MCF 10A (cell line): ENCODE measurements at regions not wholly inside any gene's neighbourhood (a gene's known extent, or its start where the extent isn't known, plus 50 kb on each side); places are given as distances from the start of the nearest gene placed in this dataset.

Source experiments
- BruUV-seq: library from RNA; stranded (reverse); fragments of 400-500 nt; replicated peaks from 2 replicates; lab custom pipeline; 2021; lab: Mats Ljungman, UMichigan
- CTCF ChIA-PET: fragments of 300-600 bp; sonication (Branson Sonifier 250); formaldehyde crosslinking; extraction: SDS; loops from one replicate; lab custom pipeline; 2021; ENCODE audit warnings: antibody characterized with exemption, inconsistent platforms; lab: Yijun Ruan, JAX
- POLR2A ChIA-PET: fragments of 300-600, 350-650 bp; sonication (Branson Sonifier 250); formaldehyde crosslinking; extraction: SDS; loops from one replicate; lab custom pipeline; 2020; ENCODE audit warnings: antibody characterized with exemption, inconsistent platforms; lab: Yijun Ruan, JAX
- DNase-seq: peaks from one replicate; pipeline ENCODE4 v3.0.0-alpha.2; 2018; ENCODE audit not compliant: unreplicated experiment
- H3K27ac Mint-ChIP-seq: one replicate; pipeline ENCODE4 v1.8.0; 2022; ENCODE audit warnings: mild to moderate bottlenecking, low read depth, mixed read lengths; ENCODE audit not compliant: unreplicated experiment
- H3K27me3 Mint-ChIP-seq: one replicate; pipeline ENCODE4 v1.8.0; 2022; ENCODE audit warnings: mixed read lengths; ENCODE audit not compliant: insufficient read depth, unreplicated experiment
- H3K36me3 Mint-ChIP-seq: one replicate; pipeline ENCODE4 v1.8.0; 2022; ENCODE audit warnings: mild to moderate bottlenecking, moderate library complexity, mixed read lengths; ENCODE audit not compliant: insufficient read depth, unreplicated experiment
- H3K4me1 Mint-ChIP-seq: one replicate; pipeline ENCODE4 v1.8.0; 2022; ENCODE audit warnings: mixed read lengths; ENCODE audit not compliant: insufficient read depth, unreplicated experiment
- H3K4me3 Mint-ChIP-seq: one replicate; pipeline ENCODE4 v1.8.0; 2022; ENCODE audit warnings: mild to moderate bottlenecking, moderate library complexity, mixed read lengths; ENCODE audit not compliant: unreplicated experiment
- H3K9me3 Mint-ChIP-seq: one replicate; pipeline ENCODE4 v1.8.0; 2022; ENCODE audit warnings: mixed read lengths; ENCODE audit not compliant: unreplicated experiment
- intact Hi-C: fragments of 100-400 bp; cut with micrococcal nuclease; formaldehyde crosslinking; loops from 2 replicates; pipeline ENCODE4 v1.14.1; 2022
- TF ChIP-seq, protein P1 (sequence below): fragments of 200-600 bp; IDR thresholded peaks from one replicate; pipeline ENCODE4 v1.8.0; 2022; ENCODE audit warnings: antibody characterized with exemption, mild to moderate bottlenecking; ENCODE audit not compliant: unreplicated experiment

- H3K4me3 Mint-ChIP-seq: no peak overlapping the region
- intact Hi-C loops: no loop called here
- H3K9me3 Mint-ChIP-seq: no peaks in the 10 kb centered on the region
- POLR2A ChIA-PET: interaction anchor here (0.6 kb wide), 1 partner anchor 76 kb away, joined by 4 read pairs; no protein-coding TSS in a partner anchor
- H3K36me3 Mint-ChIP-seq: no peaks in the 10 kb centered on the region
- DNase-seq: no peak
- H3K27me3 Mint-ChIP-seq: no peaks in the 10 kb centered on the region
- no peak overlapping the region for H3K27ac Mint-ChIP-seq
- CTCF ChIA-PET: interaction anchor here (0.6 kb wide), 1 partner anchor 431 kb away, joined by 4 read pairs; no protein-coding TSS in a partner anchor
- H3K4me1 Mint-ChIP-seq: no peaks in the 10 kb centered on the region
- BruUV-seq: no TSS peak
- TF ChIP-seq, protein P1, sequence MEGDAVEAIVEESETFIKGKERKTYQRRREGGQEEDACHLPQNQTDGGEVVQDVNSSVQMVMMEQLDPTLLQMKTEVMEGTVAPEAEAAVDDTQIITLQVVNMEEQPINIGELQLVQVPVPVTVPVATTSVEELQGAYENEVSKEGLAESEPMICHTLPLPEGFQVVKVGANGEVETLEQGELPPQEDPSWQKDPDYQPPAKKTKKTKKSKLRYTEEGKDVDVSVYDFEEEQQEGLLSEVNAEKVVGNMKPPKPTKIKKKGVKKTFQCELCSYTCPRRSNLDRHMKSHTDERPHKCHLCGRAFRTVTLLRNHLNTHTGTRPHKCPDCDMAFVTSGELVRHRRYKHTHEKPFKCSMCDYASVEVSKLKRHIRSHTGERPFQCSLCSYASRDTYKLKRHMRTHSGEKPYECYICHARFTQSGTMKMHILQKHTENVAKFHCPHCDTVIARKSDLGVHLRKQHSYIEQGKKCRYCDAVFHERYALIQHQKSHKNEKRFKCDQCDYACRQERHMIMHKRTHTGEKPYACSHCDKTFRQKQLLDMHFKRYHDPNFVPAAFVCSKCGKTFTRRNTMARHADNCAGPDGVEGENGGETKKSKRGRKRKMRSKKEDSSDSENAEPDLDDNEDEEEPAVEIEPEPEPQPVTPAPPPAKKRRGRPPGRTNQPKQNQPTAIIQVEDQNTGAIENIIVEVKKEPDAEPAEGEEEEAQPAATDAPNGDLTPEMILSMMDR: no peak
Measured at GRCh38 chr12:24414480-24414879, 465.0 kb upstream of the SOX5 start.

GRCh38 chr12:24411948-24412347, 462.5 kb upstream of the SOX5 start:
- POLR2A ChIA-PET: interaction anchor here (0.6 kb wide), 1 partner anchor 38 kb away, joined by 3 read pairs; no protein-coding TSS in a partner anchor
- no peaks in the 10 kb centered on the region for H3K9me3 Mint-ChIP-seq
- H3K27me3 Mint-ChIP-seq: no peaks in the 10 kb centered on the region
- DNase-seq: no peak
- no TSS peak for BruUV-seq
- no peaks in the 10 kb centered on the region for H3K4me1 Mint-ChIP-seq
- H3K27ac Mint-ChIP-seq: no peak overlapping the region
- H3K4me3 Mint-ChIP-seq: no peak overlapping the region
- TF ChIP-seq, protein P1: no peak
- CTCF ChIA-PET: no interaction called here
- H3K36me3 Mint-ChIP-seq: no peaks in the 10 kb centered on the region
- intact Hi-C loops: no loop called here

DNA sequence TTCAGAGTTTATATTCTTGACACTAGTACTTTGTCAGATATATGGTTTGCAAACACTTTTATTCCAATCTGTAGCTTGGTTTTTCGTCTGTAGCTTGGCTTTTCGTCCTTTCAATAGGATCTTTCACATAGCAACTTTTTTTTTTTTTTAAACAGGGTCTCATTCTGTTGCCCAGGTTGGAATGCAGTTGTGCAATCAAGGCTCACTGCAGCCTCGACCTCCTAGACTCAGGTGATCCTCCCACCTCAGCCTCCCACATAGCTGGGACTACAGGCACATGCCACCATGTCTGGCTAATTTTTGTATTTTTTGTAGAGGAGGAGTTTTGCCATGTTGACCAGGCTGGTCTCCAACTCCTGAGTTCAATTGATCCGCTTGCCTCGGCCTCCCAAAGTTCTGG, 460.4 kb upstream of the SOX5 start:
- Mint-ChIP-seq H3K4me1 (no peaks in the 10 kb centered on the region), H3K27ac (no peak overlapping the region), H3K4me3 (no peak overlapping the region), H3K27me3 (no peaks in the 10 kb centered on the region), H3K36me3 (no peaks in the 10 kb centered on the region), H3K9me3 (no peaks in the 10 kb centered on the region)
- CTCF ChIA-PET: interaction anchor here (0.6 to 1.0 kb wide), 4 partner anchors 12 to 402 kb away, joined by 3 to 4 read pairs (median 3); no protein-coding TSS in a partner anchor
- no TSS peak for BruUV-seq
- POLR2A ChIA-PET: interaction anchor here (0.6 kb wide), 1 partner anchor 1614 kb away, joined by 3 read pairs; no protein-coding TSS in a partner anchor
- intact Hi-C loops: no loop called here
- no peak for DNase-seq
- TF ChIP-seq, protein P1: no peak

DNA sequence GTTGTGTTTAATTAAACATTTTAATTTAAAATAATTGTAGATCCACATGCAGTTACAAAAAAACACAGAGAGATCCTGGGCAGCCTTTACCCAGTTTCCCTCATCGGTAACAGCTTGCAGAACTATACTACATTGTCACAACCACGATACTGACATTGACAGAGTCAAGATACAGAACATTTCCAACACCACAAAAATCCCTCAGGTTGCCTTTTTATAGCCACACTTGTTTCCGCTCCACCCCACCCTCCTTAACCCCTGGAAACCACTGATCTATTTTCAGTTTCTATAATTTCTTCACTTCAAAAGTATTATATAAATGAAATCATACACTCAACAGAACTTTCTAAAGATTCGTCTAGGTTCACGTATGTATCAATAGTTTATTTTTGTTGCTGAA, 458.8 kb upstream of the SOX5 start:
- no peaks in the 10 kb centered on the region for H3K27me3 Mint-ChIP-seq
- H3K4me1 Mint-ChIP-seq: no peaks in the 10 kb centered on the region
- DNase-seq: no peak
- H3K27ac Mint-ChIP-seq: no peak overlapping the region
- ChIA-PET CTCF (no interaction called here), POLR2A (no interaction called here)
- no peaks in the 10 kb centered on the region for H3K9me3 Mint-ChIP-seq
- no peaks in the 10 kb centered on the region for H3K36me3 Mint-ChIP-seq
- BruUV-seq: no TSS peak
- no peak overlapping the region for H3K4me3 Mint-ChIP-seq
- intact Hi-C loops: no loop called here
- TF ChIP-seq, protein P1: no peak
